ENCODE measurements at regions not wholly inside any gene's neighbourhood (a gene's known extent, or its start where the extent isn't known, plus 50 kb on each side); places are given as distances from the start of the nearest gene placed in this dataset.

DNA sequence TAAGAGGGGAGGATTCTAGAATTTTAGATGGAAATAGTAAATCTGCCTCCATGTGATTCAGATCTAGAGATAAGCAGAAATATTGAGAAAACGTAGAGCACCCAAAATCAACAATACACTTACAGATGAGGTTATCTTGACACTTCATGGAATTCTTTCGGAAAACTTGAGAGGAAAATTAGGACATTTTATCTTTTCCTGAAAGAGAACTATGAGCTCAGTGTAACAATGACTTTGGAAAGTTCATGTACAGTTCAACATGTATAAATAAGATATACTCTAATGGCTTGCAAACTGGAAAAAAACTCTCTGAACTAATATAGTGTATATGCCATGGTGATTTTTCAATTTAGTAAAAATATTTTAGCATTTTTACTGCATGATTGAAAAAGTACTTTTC lies 338.1 kb upstream of the NEGR1 start:
- Mint-ChIP-seq H3K9me3 (no peaks in the 10 kb centered on the region), H3K36me3 (ENCODE audit: low read depth) (no peaks in the 10 kb centered on the region), H3K27ac (ENCODE audit: unreplicated experiment) (no peak overlapping the region), H3K4me1 (peaks cover 5% of the 10 kb centered on the region), H3K4me3 (no peak overlapping the region), H3K27me3 (ENCODE audit: low read depth) (no peaks in the 10 kb centered on the region)
- DNase-seq (ENCODE audit: low read depth, low spot score): no peak
- TF ChIP-seq, protein P1, sequence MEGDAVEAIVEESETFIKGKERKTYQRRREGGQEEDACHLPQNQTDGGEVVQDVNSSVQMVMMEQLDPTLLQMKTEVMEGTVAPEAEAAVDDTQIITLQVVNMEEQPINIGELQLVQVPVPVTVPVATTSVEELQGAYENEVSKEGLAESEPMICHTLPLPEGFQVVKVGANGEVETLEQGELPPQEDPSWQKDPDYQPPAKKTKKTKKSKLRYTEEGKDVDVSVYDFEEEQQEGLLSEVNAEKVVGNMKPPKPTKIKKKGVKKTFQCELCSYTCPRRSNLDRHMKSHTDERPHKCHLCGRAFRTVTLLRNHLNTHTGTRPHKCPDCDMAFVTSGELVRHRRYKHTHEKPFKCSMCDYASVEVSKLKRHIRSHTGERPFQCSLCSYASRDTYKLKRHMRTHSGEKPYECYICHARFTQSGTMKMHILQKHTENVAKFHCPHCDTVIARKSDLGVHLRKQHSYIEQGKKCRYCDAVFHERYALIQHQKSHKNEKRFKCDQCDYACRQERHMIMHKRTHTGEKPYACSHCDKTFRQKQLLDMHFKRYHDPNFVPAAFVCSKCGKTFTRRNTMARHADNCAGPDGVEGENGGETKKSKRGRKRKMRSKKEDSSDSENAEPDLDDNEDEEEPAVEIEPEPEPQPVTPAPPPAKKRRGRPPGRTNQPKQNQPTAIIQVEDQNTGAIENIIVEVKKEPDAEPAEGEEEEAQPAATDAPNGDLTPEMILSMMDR (conservative IDR thresholded peaks at IDR 0.05): no peak

DNA sequence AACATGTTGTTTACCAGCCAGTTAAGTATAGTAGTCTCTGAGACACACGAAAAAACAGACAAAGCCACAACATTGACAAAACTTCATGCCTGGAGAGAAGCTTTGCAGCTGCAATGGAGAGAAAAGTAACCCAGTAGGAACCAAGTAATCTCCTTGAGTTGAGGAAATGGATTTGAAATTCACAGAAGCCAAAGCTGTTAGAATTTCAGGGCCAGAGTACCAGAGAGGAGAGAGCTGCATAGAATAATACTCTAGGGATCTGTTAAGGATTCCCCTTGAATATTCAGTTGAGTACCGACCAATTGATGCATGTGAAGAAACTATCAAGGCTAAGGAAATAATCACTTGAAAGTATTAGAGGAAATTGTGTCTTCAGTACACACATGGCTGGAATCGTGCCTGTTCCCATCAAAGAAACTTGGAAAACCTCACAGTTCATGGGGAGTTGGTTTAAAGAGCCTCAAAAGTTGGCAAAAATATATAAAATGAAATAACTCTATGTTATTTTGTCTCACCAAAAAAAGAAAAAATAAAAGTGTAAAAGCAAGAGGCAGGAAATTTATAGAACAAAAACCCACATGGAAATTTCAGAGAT lies 324.0 kb upstream of the NEGR1 start:
- H3K4me1 Mint-ChIP-seq: no peaks in the 10 kb centered on the region
- H3K27me3 Mint-ChIP-seq (ENCODE audit: low read depth): no peaks in the 10 kb centered on the region
- H3K9me3 Mint-ChIP-seq: no peaks in the 10 kb centered on the region
- TF ChIP-seq, protein P1 (conservative IDR thresholded peaks at IDR 0.05): no peak
- H3K27ac Mint-ChIP-seq (ENCODE audit: unreplicated experiment): no peak overlapping the region
- H3K36me3 Mint-ChIP-seq (ENCODE audit: low read depth): no peaks in the 10 kb centered on the region
- H3K4me3 Mint-ChIP-seq: no peak overlapping the region
- no peak for DNase-seq (ENCODE audit: low read depth, low spot score)

DNA sequence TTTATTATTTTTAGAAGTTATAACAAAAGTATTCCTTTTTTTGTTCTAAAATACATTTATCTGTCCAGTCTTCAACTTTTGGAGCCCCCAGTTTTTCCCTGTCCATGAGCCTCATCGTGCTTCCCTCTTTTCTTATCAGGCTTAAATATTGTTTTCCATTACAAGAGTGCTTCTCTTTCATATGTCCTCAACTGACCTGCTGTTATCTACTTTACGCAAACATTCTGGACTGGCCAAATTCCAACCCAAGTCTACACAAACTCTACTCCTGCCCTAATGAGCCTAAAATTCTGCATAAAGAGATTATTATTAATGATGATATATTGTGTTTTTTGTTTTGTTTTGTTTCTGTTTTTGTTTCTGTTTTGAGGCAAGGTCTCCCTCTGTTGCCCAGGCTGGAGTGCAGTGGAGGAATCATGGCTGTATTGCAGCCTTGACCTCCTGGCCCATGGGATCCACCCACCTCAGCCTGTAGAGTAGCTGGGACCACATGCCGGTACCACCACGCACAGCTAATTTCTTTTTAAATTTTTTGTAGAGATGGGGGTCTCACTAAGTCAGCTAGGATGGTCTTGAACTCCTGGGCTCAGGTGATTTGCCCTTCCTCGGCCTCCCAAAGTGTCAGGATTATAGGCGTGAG lies 318.8 kb upstream of the NEGR1 start:
- TF ChIP-seq, protein P1 (conservative IDR thresholded peaks at IDR 0.05): no peak
- Mint-ChIP-seq H3K27ac (ENCODE audit: unreplicated experiment) (no peak overlapping the region), H3K36me3 (ENCODE audit: low read depth) (no peaks in the 10 kb centered on the region), H3K27me3 (ENCODE audit: low read depth) (no peaks in the 10 kb centered on the region), H3K4me1 (no peaks in the 10 kb centered on the region), H3K4me3 (no peak overlapping the region), H3K9me3 (peaks cover 3% of the 10 kb centered on the region)
- no peak for DNase-seq (ENCODE audit: low read depth, low spot score)

DNA sequence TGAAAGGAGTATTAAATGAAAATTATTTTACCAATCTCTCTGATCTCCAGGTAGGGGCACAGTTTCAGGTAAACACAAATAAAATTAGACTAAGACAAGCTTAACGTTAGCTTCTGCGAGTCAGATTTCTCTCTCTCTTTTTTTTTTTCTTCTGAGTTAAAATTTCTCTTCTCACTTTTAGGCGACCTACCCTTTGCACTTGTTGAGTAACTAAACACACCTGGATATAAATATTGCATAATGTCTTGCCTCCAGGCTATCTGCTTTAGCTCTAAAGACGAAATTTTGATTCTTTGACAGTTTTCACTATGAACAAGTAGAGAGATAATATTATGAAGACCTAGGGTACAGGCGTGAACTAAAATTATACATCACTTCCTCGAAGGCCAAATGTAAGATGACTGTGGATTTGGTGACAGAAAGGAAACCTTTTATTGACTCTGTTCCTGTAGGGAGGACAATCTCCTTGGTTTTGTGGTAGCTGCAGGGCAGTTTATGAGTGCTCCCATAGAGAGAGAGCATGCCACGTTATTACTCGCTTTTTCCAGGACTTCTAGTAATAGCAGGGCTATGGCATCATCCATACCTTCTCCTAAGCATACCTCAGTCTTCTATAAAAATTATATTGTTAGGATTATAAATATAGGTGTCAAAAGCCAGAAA lies 303.8 kb upstream of the NEGR1 start:
- Mint-ChIP-seq H3K36me3 (ENCODE audit: low read depth) (no peaks in the 10 kb centered on the region), H3K27ac (ENCODE audit: unreplicated experiment) (no peak overlapping the region), H3K9me3 (no peaks in the 10 kb centered on the region), H3K27me3 (ENCODE audit: low read depth) (no peaks in the 10 kb centered on the region), H3K4me1 (no peaks in the 10 kb centered on the region), H3K4me3 (no peak overlapping the region)
- TF ChIP-seq, protein P1 (conservative IDR thresholded peaks at IDR 0.05): no peak
- DNase-seq (ENCODE audit: low read depth, low spot score): no peak

DNA sequence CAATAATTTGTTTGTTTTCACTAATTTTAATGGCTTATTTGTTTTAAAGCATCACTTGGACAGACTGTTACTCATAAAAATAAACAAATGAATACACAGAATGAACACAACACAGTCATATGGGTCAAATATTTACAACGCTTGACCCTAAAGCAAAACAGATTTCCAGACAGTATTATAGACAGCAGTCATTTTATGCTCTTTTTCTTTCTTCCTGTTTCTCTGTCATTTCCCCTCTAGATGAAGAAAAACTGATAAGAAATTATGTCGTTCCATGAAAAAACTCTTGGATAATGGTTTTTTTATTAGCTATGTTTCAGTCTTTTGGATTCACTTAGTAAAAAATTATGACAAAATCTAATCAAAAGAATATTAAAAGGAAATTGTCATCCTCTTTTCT lies 297.3 kb upstream of the NEGR1 start:
- H3K36me3 Mint-ChIP-seq (ENCODE audit: low read depth): no peaks in the 10 kb centered on the region
- H3K4me1 Mint-ChIP-seq: no peaks in the 10 kb centered on the region
- H3K27me3 Mint-ChIP-seq (ENCODE audit: low read depth): no peaks in the 10 kb centered on the region
- no peak for DNase-seq (ENCODE audit: low read depth, low spot score)
- no peaks in the 10 kb centered on the region for H3K9me3 Mint-ChIP-seq
- no peak overlapping the region for H3K4me3 Mint-ChIP-seq
- H3K27ac Mint-ChIP-seq (ENCODE audit: unreplicated experiment): no peak overlapping the region
- TF ChIP-seq, protein P1 (conservative IDR thresholded peaks at IDR 0.05): no peak

Measured in neural crest cell (in vitro differentiated cells).